ENCODE measurements at regions not wholly inside any gene's neighbourhood (a gene's known extent, or its start where the extent isn't known, plus 50 kb on each side); places are given as distances from the start of the nearest gene placed in this dataset.

GRCh38 chr16:86427433-86427851, 82.9 kb upstream of the FOXF1 start:
- TF ChIP-seq, protein P1, sequence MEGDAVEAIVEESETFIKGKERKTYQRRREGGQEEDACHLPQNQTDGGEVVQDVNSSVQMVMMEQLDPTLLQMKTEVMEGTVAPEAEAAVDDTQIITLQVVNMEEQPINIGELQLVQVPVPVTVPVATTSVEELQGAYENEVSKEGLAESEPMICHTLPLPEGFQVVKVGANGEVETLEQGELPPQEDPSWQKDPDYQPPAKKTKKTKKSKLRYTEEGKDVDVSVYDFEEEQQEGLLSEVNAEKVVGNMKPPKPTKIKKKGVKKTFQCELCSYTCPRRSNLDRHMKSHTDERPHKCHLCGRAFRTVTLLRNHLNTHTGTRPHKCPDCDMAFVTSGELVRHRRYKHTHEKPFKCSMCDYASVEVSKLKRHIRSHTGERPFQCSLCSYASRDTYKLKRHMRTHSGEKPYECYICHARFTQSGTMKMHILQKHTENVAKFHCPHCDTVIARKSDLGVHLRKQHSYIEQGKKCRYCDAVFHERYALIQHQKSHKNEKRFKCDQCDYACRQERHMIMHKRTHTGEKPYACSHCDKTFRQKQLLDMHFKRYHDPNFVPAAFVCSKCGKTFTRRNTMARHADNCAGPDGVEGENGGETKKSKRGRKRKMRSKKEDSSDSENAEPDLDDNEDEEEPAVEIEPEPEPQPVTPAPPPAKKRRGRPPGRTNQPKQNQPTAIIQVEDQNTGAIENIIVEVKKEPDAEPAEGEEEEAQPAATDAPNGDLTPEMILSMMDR (conservative IDR thresholded peaks at IDR 0.05) = no peak
- no peak for TF ChIP-seq EZH2 (IDR thresholded peaks at IDR 0.05; ENCODE audit: low read depth)

Data from PC-9 (cell line).